Peyer's patch (tissue), 4 donors: ENCODE measurements at regions not wholly inside any gene's neighbourhood (a gene's known extent, or its start where the extent isn't known, plus 50 kb on each side); places are given as distances from the start of the nearest gene placed in this dataset.

Source experiments
- DNase-seq, 3 donors: peaks; one replicate each; pipeline ENCODE4 v3.0.0-alpha.2; 2017 to 2019
- H3K27ac ChIP-seq, 4 donors: fragments of 200-600 bp; sonication (generic); one replicate each; pipeline ENCODE4 v1.5.1; 2016 to 2019
- H3K27me3 ChIP-seq, 2 donors: fragments of 200-600 bp; sonication (generic); one replicate each; pipeline ENCODE4 v1.5.1; 2019
- H3K36me3 ChIP-seq, 3 donors: fragments of 200-600 bp; sonication (generic); one replicate each; pipeline ENCODE4 v1.5.1; 2016 to 2019
- H3K4me1 ChIP-seq, 4 donors: fragments of 200-600 bp; sonication (generic); one replicate each; pipeline ENCODE4 v1.5.1; 2016 to 2019
- H3K4me3 ChIP-seq, 4 donors: fragments of 200-600 bp; sonication (generic); 1 replicate in 3 of 4; 2 replicates in 1 of 4; pipeline ENCODE4 v1.5.1; 2016 to 2019; ENCODE audit warnings: mild to moderate bottlenecking in 1 of 4
- H3K9me3 ChIP-seq, 4 donors: fragments of 200-600 bp; sonication (generic); one replicate each; pipeline ENCODE4 v1.5.1; 2016 to 2019; ENCODE audit warnings: mild to moderate bottlenecking in 1 of 4
- POLR2A ChIP-seq, 2 donors: fragments of 450-650 bp; IDR thresholded peaks; one replicate each; pipeline ENCODE4 v1.5.1; 2017; ENCODE audit warnings: antibody characterized with exemption in 2 of 2, mild to moderate bottlenecking in 2 of 2, moderate library complexity in 2 of 2
- TF ChIP-seq, protein P1 (sequence below), 6 experiments: fragments of 450-650 bp in 4 of 6; fragments of 200-600 bp in 2 of 6; sonication (generic) in 1 of 6; IDR thresholded peaks; one replicate each; pipeline ENCODE4 v1.5.1; 2017 to 2019; ENCODE audit warnings: antibody characterized with exemption in 6 of 6, mild to moderate bottlenecking in 3 of 6, moderate library complexity in 1 of 6

DNA sequence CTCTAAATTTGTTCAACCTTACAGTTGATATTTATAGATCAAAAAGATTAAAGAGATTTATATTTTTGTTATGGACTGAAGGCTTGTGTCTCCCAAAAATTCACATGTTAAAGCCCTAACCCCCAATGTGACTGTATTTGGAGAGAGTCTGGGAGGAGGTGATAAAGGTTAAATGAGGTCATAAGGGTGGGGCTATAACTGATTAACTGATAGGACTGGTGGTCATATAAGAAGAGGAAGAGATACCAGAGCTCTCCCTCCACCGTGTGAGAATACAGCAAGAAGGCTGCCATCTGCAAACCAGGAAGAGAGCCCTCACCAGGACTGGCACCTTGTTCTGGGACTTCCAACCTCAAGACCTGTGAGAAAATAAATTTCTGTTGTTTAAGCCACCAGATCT, 264.3 kb downstream of the ENC1 start:
- DNase-seq, result no peak
- no peaks in the 10 kb centered on the region for H3K4me1 ChIP-seq
- no peaks in the 10 kb centered on the region for H3K9me3 ChIP-seq
- no peak overlapping the region for H3K4me3 ChIP-seq
- no peak overlapping the region for H3K27ac ChIP-seq
- no peaks in the 10 kb centered on the region for H3K36me3 ChIP-seq
- TF ChIP-seq POLR2A (IDR thresholded peaks at IDR 0.05), result no peak
- TF ChIP-seq, protein P1, sequence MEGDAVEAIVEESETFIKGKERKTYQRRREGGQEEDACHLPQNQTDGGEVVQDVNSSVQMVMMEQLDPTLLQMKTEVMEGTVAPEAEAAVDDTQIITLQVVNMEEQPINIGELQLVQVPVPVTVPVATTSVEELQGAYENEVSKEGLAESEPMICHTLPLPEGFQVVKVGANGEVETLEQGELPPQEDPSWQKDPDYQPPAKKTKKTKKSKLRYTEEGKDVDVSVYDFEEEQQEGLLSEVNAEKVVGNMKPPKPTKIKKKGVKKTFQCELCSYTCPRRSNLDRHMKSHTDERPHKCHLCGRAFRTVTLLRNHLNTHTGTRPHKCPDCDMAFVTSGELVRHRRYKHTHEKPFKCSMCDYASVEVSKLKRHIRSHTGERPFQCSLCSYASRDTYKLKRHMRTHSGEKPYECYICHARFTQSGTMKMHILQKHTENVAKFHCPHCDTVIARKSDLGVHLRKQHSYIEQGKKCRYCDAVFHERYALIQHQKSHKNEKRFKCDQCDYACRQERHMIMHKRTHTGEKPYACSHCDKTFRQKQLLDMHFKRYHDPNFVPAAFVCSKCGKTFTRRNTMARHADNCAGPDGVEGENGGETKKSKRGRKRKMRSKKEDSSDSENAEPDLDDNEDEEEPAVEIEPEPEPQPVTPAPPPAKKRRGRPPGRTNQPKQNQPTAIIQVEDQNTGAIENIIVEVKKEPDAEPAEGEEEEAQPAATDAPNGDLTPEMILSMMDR (IDR thresholded peaks at IDR 0.05), result no peak
- H3K27me3 ChIP-seq, result no peaks in the 10 kb centered on the region

- Histone ChIP-seq H3K36me3 (no peaks in the 10 kb centered on the region), H3K27ac (no peak overlapping the region), H3K4me3 (no peak overlapping the region), H3K27me3 (no peaks in the 10 kb centered on the region), H3K4me1 (no peaks in the 10 kb centered on the region), H3K9me3 (no peaks in the 10 kb centered on the region)
- TF ChIP-seq, protein P1 (IDR thresholded peaks at IDR 0.05), result no peak
- TF ChIP-seq POLR2A (IDR thresholded peaks at IDR 0.05), result no peak
- no peak for DNase-seq
Measured at GRCh38 chr5:74375271-74375670, 265.3 kb downstream of the ENC1 start.

DNA sequence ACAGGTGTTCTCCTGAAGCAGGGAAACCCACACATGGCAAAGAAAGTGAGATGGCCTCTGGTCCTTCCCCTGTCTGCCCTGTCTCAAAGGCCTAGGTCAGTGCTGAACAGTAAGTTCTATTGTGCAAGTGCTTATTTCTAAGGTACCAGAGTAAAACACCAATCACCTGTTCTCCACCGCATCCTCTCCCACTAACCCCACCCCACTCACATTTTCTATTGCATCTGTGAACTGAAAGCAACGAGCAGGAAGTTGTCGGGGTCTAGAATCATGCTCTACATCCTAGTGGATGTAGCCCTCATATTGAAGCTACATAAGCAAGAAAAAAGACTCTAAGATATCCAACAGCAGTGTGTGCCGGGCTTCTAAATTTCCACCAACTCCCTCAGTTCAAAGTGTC, 265.9 kb downstream of the ENC1 start:
- Histone ChIP-seq H3K4me1 (no peaks in the 10 kb centered on the region), H3K36me3 (no peaks in the 10 kb centered on the region), H3K9me3 (no peaks in the 10 kb centered on the region), H3K4me3 (no peak overlapping the region), H3K27ac (no peak overlapping the region), H3K27me3 (no peaks in the 10 kb centered on the region)
- TF ChIP-seq, protein P1 (IDR thresholded peaks at IDR 0.05), result no peak
- TF ChIP-seq POLR2A (IDR thresholded peaks at IDR 0.05), result no peak
- no peak for DNase-seq

- Histone ChIP-seq H3K4me3 (no peak overlapping the region), H3K9me3 (no peaks in the 10 kb centered on the region), H3K27ac (no peak overlapping the region), H3K36me3 (no peaks in the 10 kb centered on the region), H3K27me3 (no peaks in the 10 kb centered on the region), H3K4me1 (no peaks in the 10 kb centered on the region)
- TF ChIP-seq, protein P1 (IDR thresholded peaks at IDR 0.05), result no peak
- TF ChIP-seq POLR2A (IDR thresholded peaks at IDR 0.05), result no peak
- DNase-seq, result no peak
Measured at GRCh38 chr5:74373076-74373475, 267.5 kb downstream of the ENC1 start.

- Histone ChIP-seq H3K4me3 (no peak overlapping the region), H3K27ac (no peak overlapping the region), H3K27me3 (no peaks in the 10 kb centered on the region), H3K9me3 (no peaks in the 10 kb centered on the region), H3K36me3 (no peaks in the 10 kb centered on the region), H3K4me1 (no peaks in the 10 kb centered on the region)
- DNase-seq, result no peak
- TF ChIP-seq, protein P1 (IDR thresholded peaks at IDR 0.05), result no peak
- no peak for TF ChIP-seq POLR2A (IDR thresholded peaks at IDR 0.05)
Measured at GRCh38 chr5:74372502-74373064, 267.9 kb downstream of the ENC1 start.

DNA sequence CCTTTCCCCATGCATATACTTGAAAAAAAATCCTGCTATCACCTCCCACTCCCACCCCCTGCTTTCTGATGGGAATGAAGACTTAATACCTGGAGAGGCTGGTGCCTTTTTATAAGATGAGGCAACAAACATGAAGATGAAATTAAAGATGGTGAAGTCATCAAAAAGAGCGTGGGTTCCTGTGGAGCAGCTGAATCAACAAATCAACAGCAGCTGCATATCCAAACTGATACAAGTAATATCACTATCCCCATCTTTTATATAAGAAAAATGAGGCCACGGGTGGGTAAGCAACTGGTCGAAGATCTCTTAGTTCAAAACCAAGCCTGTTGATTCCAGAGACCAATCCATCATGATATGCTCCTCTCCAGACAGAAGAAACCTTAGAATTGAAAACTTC, 268.5 kb downstream of the ENC1 start:
- no peak for DNase-seq
- H3K4me1 ChIP-seq, result no peaks in the 10 kb centered on the region

More for the DNA sequence above, 268.5 kb downstream of the ENC1 start:
- Histone ChIP-seq H3K27me3 (no peaks in the 10 kb centered on the region), H3K36me3 (no peaks in the 10 kb centered on the region), H3K27ac (no peak overlapping the region), H3K4me3 (no peak overlapping the region), H3K9me3 (no peaks in the 10 kb centered on the region)
- TF ChIP-seq POLR2A (IDR thresholded peaks at IDR 0.05), result no peak
- TF ChIP-seq, protein P1 (IDR thresholded peaks at IDR 0.05), result no peak
